MM.1S (cell line): ENCODE measurements at regions not wholly inside any gene's neighbourhood (a gene's known extent, or its start where the extent isn't known, plus 50 kb on each side); places are given as distances from the start of the nearest gene placed in this dataset.

Experiments
- DNase-seq: peaks from one replicate; pipeline ENCODE4 v3.0.0-alpha.2; 2015
- H2AFZ ChIP-seq: fragments of 300-600 bp; sonication (generic); 2 replicates; pipeline ENCODE4 v1.6.0; 2016; ENCODE audit warnings: antibody characterized with exemption, low read length
- H3F3A ChIP-seq: fragments of 300-600 bp; sonication (generic); 2 replicates; pipeline ENCODE4 v1.6.1; 2016; ENCODE audit warnings: mild to moderate bottlenecking, antibody characterized with exemption, low read length, moderate library complexity, mixed read lengths; ENCODE audit not compliant: insufficient read depth
- H3K27ac ChIP-seq: fragments of 300-600 bp; sonication (generic); 2 replicates; pipeline ENCODE4 v1.5.1; 2016; ENCODE audit warnings: mild to moderate bottlenecking, low read length
- H3K27me3 ChIP-seq: fragments of 300-600 bp; sonication (generic); replicated peaks from 2 replicates; pipeline ENCODE4 v1.6.0; 2016; ENCODE audit warnings: low read length; ENCODE audit not compliant: insufficient read depth
- H3K36me3 ChIP-seq: fragments of 300-600 bp; sonication (generic); replicated peaks from 2 replicates; pipeline ENCODE4 v1.6.1; 2016; ENCODE audit warnings: mild to moderate bottlenecking, low read length, mixed read lengths; ENCODE audit not compliant: insufficient read depth
- H3K4me1 ChIP-seq: fragments of 300-600 bp; sonication (generic); 2 replicates; pipeline ENCODE4 v1.6.1; 2016; ENCODE audit warnings: low read length, mixed read lengths
- H3K4me2 ChIP-seq: fragments of 300-600 bp; sonication (generic); 2 replicates; pipeline ENCODE4 v1.6.0; 2016; ENCODE audit warnings: low read depth, low read length
- H3K4me3 ChIP-seq: fragments of 300-600 bp; sonication (generic); 2 replicates; pipeline ENCODE4 v1.5.1; 2016; ENCODE audit warnings: low read length, mixed read lengths
- H3K79me2 ChIP-seq: fragments of 300-600 bp; sonication (generic); 2 replicates; pipeline ENCODE4 v1.6.1; 2016; ENCODE audit warnings: mixed run types, low read length, mixed read lengths
- H3K9ac ChIP-seq: fragments of 300-600 bp; sonication (generic); 2 replicates; pipeline ENCODE4 v1.6.1; 2016; ENCODE audit warnings: low read length, mixed read lengths
- H3K9me2 ChIP-seq: fragments of 300-600 bp; sonication (generic); replicated peaks from 2 replicates; pipeline ENCODE4 v1.6.1; 2016; ENCODE audit warnings: mild to moderate bottlenecking, low read length, mixed read lengths; ENCODE audit not compliant: insufficient read depth
- H3K9me3 ChIP-seq: fragments of 300-600 bp; sonication (generic); replicated peaks from 2 replicates; pipeline ENCODE4 v1.6.1; 2016; ENCODE audit warnings: mild to moderate bottlenecking, low read length, mixed read lengths; ENCODE audit not compliant: insufficient read depth
- H4K20me1 ChIP-seq: fragments of 300-600 bp; sonication (generic); 2 replicates; pipeline ENCODE4 v1.6.1; 2016; ENCODE audit warnings: mild to moderate bottlenecking, low read length, moderate library complexity, mixed read lengths; ENCODE audit not compliant: insufficient read depth
- CTCF ChIP-seq: fragments of 300-600 bp; sonication (generic); IDR thresholded peaks from 2 replicates; pipeline ENCODE4 v1.5.1; 2016; ENCODE audit warnings: antibody characterized with exemption, low read length, mixed read lengths
- EZH2 ChIP-seq: fragments of 300-600 bp; sonication (generic); optimal IDR thresholded peaks from 2 replicates; pipeline ENCODE3; 2017; ENCODE audit warnings: low read depth, mild to moderate bottlenecking, antibody characterized with exemption, low read length, mixed read lengths
- EZH2phosphoT487 ChIP-seq: fragments of 300-600 bp; sonication (generic); IDR thresholded peaks from 2 replicates; pipeline ENCODE4 v1.6.1; 2018; ENCODE audit warnings: antibody characterized with exemption, low read length

DNA sequence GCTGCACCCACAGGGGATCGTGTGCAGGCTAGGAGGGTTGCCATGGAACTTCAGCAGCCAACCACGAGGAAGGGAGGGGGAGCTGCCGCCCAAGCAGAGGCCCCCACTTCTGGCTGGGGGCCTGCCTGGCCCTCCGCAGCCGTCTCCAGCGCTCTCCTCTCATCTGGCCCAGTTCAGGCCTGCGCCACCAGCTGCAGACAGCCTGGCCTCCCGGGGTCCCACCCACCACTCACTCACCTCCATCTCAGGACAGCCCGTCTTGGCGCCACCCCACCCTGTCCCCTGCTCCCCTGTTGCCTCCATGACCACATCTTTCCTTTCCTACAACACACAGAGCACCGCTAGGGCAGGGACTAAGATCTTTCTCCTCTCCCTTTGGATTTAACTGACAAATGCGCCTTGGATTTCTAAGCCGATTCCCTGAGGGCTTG lies 98.7 kb downstream of the ANKRD60 start:
- Histone ChIP-seq H3K4me1 (no peaks in the 10 kb centered on the region), H3K27me3 (peaks cover 85% of the 10 kb centered on the region), H3F3A (no peaks in the 10 kb centered on the region), H3K79me2 (no peaks in the 10 kb centered on the region), H3K9me3 (no peaks in the 10 kb centered on the region), H3K9me2 (no peaks in the 10 kb centered on the region), H4K20me1 (no peaks in the 10 kb centered on the region), H3K4me2 (no peak overlapping the region), H3K9ac (no peak overlapping the region), H3K4me3 (no peak overlapping the region), H2AFZ (no peak overlapping the region), H3K36me3 (no peaks in the 10 kb centered on the region), H3K27ac (no peak overlapping the region)
- TF ChIP-seq EZH2 (no peak), EZH2phosphoT487 (no peak), CTCF (no peak)
- DNase-seq, result no peak

DNA sequence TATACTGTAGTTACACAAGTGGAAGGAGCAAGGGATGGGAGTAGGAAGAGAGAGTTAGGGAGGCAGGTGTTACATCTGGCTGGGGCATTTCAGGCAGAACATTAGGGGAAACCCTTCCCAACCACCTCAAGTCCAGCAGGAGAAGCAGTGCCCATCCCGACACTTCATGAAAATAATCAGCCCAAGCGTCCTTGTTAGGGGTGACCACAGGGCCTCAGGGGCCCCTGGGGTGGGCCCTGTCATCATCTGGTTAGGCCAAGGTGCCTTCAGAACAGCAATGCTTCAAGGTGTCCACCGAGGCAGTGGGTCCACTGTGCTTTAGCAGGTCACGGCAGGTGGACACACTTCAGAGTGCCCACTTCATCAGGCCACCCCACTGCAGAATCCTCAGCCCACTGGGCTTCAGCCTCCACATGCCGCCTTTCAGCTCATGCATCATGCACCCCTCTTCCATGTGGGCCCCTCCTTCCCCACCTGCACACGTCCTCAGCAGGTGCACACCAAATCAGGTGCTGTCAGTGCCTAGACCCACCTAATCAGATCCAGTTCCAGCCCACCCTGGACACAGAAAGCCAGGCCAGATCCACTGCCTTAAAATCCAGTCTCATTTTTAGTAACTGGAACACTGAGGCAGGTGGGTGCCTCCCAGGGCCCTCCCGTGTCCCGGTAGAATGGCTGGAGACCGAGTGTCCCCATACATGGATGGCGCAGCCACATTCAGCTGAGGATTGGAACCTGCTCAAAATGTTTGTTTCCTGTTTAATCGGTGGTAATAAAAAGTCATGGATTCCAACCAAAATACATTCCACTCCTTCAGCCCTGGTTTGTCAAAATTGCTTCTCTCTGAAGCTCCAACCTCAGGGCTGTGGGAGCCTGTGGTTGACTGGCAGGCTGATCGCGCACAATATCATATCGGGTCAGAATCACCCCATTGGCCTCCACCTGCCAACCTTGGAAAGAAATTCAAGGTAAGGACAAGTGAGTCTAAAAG lies 99.5 kb downstream of the ANKRD60 start:
- Histone ChIP-seq H3K36me3 (no peaks in the 10 kb centered on the region), H2AFZ (no peak overlapping the region), H3F3A (no peaks in the 10 kb centered on the region), H3K4me2 (no peak overlapping the region), H3K79me2 (no peaks in the 10 kb centered on the region), H3K4me1 (no peaks in the 10 kb centered on the region), H3K9ac (no peak overlapping the region), H3K27me3 (peaks cover 89% of the 10 kb centered on the region), H3K27ac (no peak overlapping the region), H3K4me3 (no peak overlapping the region), H3K9me2 (no peaks in the 10 kb centered on the region), H3K9me3 (no peaks in the 10 kb centered on the region), H4K20me1 (no peaks in the 10 kb centered on the region)
- TF ChIP-seq EZH2, result no peak
- TF ChIP-seq EZH2phosphoT487, result no peak
- TF ChIP-seq CTCF, result no peak
- no peak for DNase-seq

DNA sequence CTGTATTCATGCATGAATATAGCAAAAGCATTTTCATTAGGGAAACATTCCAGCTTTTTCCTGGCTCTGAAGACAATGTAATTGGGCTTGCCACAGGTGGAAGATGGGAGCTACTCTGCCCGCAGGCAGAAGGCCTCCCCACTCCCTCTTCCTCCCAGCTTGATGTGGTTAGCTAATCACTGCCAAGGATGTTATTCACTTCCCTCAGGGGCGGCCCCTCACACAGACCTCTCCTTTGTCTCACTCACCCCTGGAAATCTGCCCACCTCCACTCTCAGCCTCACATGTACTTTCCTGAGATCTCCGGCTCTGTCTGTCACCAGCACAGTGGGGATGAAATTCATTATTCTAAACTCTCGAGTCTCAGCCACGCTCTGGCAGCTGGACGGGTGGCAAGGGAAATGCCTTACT lies 100.7 kb downstream of the ANKRD60 start:
- Histone ChIP-seq H3K4me1 (no peaks in the 10 kb centered on the region), H3K27ac (no peak overlapping the region), H3K9me2 (no peaks in the 10 kb centered on the region), H3F3A (no peaks in the 10 kb centered on the region), H3K79me2 (no peaks in the 10 kb centered on the region), H4K20me1 (no peaks in the 10 kb centered on the region), H3K36me3 (no peaks in the 10 kb centered on the region), H2AFZ (no peak overlapping the region), H3K27me3 (peaks cover 89% of the 10 kb centered on the region), H3K9me3 (no peaks in the 10 kb centered on the region), H3K4me2 (no peak overlapping the region), H3K4me3 (no peak overlapping the region), H3K9ac (no peak overlapping the region)
- no peak for DNase-seq
- TF ChIP-seq EZH2, result no peak
- TF ChIP-seq CTCF, result no peak
- TF ChIP-seq EZH2phosphoT487, result no peak
